Lung (tissue), 11 donors: ENCODE measurements at regions not wholly inside any gene's neighbourhood (a gene's known extent, or its start where the extent isn't known, plus 50 kb on each side); places are given as distances from the start of the nearest gene placed in this dataset.

ENCODE experiments used
- ATAC-seq: fragments of 200-7000 bp; cut with Tn5 transposase; one replicate; pipeline ENCODE4 v1.9.1; 2020; ENCODE audit warnings: moderate number of reproducible peaks; ENCODE audit not compliant: insufficient read depth, low FRiP score
- DNase-seq, 3 donors: peaks; one replicate each; pipeline ENCODE4 v3.0.0-alpha.2; 2013 to 2017
- H3K27ac ChIP-seq, 2 donors: one replicate each; pipeline ENCODE4 v1.5.1; 2013; ENCODE audit warnings: mild to moderate bottlenecking in 2 of 2, moderate library complexity in 2 of 2, control low read depth in 1 of 2, inconsistent platforms in 1 of 2, low read depth in 1 of 2, low read length in 1 of 2
- H3K27me3 ChIP-seq, 3 donors: one replicate each; pipeline ENCODE4 v1.5.1; 2013; ENCODE audit warnings: low read length in 2 of 3; ENCODE audit not compliant: control insufficient read depth in 3 of 3, insufficient read depth in 3 of 3
- H3K36me3 ChIP-seq, 4 donors: one replicate each; pipeline ENCODE4 v1.5.1; 2013; ENCODE audit warnings: low read length in 4 of 4, mild to moderate bottlenecking in 1 of 4, moderate library complexity in 1 of 4; ENCODE audit not compliant: control insufficient read depth in 4 of 4, insufficient read depth in 4 of 4
- H3K4me1 ChIP-seq, 5 donors: one replicate each; pipeline ENCODE4 v1.5.1; 2013; ENCODE audit warnings: low read length in 5 of 5, mild to moderate bottlenecking in 2 of 5, moderate library complexity in 1 of 5; ENCODE audit not compliant: control insufficient read depth in 5 of 5, insufficient read depth in 5 of 5
- H3K4me3 ChIP-seq: one replicate; pipeline ENCODE4 v1.5.1; 2013; ENCODE audit warnings: mild to moderate bottlenecking, control low read depth, moderate library complexity
- H3K9ac ChIP-seq, 2 donors: one replicate each; pipeline ENCODE4 v1.5.1; 2013; ENCODE audit warnings: low read length in 2 of 2, control low read depth in 1 of 2; ENCODE audit not compliant: insufficient read depth in 1 of 2
- H3K9me3 ChIP-seq, 4 donors: one replicate each; pipeline ENCODE4 v1.5.1; 2013; ENCODE audit warnings: low read length in 3 of 4, mild to moderate bottlenecking in 1 of 4, moderate library complexity in 1 of 4; ENCODE audit not compliant: control insufficient read depth in 4 of 4, insufficient read depth in 3 of 4
- WGBS, 2 donors: extraction: QIAGEN DNeasy Blood & Tissue Kit; methylation state at CpG; one replicate each; pipeline ENCODE4 v1.1.7; 2013; 5-methylcytosine and 5-hydroxymethylcytosine counted together
- TF ChIP-seq, protein P1 (sequence below): IDR thresholded peaks from 2 replicates; pipeline ENCODE4 v1.5.1; 2012; ENCODE audit warnings: mild to moderate bottlenecking; ENCODE audit errors: control extremely low read depth, extremely low read depth
- donor health status: control.
- donor health status: control.
- donor health status: Bipolar disorder and iron deficiency.
- donor health status: healthy.
- donor health status: DM: yes; HTN: yes; CAD: no.

DNA sequence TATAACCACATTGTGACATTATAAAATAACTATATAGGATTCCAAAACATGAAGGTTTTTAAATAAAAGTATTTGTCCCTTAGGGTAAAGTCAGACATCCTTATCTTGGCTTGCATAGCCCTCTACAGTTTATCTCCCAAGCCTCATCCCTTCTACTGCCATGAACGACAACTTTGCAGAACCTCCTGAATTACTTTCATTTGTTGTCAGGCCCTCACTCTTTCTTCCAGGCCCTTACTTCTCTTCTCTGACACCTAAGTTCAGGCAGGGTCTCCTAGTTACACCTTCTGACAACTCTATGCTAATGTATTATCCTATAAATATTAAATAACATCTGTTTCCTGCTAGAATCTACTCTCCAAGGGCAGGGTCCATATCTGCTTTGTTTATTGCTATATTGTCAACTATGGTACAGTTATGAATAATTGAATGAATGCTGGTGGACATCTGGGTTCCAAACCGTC lies 115.7 kb upstream of the MDM1 start:
- no peak for ATAC-seq
- TF ChIP-seq, protein P1, sequence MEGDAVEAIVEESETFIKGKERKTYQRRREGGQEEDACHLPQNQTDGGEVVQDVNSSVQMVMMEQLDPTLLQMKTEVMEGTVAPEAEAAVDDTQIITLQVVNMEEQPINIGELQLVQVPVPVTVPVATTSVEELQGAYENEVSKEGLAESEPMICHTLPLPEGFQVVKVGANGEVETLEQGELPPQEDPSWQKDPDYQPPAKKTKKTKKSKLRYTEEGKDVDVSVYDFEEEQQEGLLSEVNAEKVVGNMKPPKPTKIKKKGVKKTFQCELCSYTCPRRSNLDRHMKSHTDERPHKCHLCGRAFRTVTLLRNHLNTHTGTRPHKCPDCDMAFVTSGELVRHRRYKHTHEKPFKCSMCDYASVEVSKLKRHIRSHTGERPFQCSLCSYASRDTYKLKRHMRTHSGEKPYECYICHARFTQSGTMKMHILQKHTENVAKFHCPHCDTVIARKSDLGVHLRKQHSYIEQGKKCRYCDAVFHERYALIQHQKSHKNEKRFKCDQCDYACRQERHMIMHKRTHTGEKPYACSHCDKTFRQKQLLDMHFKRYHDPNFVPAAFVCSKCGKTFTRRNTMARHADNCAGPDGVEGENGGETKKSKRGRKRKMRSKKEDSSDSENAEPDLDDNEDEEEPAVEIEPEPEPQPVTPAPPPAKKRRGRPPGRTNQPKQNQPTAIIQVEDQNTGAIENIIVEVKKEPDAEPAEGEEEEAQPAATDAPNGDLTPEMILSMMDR = no peak
- peaks cover 0 to 3% (median 0%) of the 10 kb centered on the region in 4 donors for H3K9me3 ChIP-seq

DNA sequence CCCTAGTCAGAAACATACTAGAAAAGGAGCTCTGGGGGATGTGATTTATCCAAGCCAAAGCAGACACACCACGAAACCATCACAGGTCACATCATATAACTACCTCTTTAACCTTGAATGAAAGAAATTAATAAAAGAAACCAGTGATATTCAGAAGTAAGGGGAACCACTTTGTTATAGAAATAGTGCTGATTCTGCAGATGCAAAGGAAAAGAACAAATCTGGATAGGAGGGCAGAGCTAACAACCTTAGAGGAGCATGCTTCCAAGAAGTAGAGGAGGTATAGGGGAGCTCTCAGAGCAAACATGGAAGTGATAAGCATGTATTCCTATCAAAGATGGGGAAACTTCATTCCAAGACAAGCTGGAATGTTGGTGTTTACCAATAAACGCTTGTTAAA lies 117.0 kb upstream of the MDM1 start:
- peaks cover 0 to 27% (median 4%) of the 10 kb centered on the region in 5 donors for H3K4me1 ChIP-seq
- WGBS, 2 donors = 96 to 97% methylated on average over 2 of the region's 2 CpGs

More for the DNA sequence above, 115.7 kb upstream of the MDM1 start:
- WGBS, 2 donors = 46 to 53% methylated on average over 2 of the region's 2 CpGs
- H3K4me1 ChIP-seq = peaks cover 0 to 27% (median 4%) of the 10 kb centered on the region in 5 donors
- DNase-seq = no peak
- no peak overlapping the region for H3K9ac ChIP-seq
- no peaks in the 10 kb centered on the region for H3K36me3 ChIP-seq
- no peak overlapping the region for H3K27ac ChIP-seq
- H3K27me3 ChIP-seq = no peaks in the 10 kb centered on the region
- H3K4me3 ChIP-seq = no peak overlapping the region

DNA sequence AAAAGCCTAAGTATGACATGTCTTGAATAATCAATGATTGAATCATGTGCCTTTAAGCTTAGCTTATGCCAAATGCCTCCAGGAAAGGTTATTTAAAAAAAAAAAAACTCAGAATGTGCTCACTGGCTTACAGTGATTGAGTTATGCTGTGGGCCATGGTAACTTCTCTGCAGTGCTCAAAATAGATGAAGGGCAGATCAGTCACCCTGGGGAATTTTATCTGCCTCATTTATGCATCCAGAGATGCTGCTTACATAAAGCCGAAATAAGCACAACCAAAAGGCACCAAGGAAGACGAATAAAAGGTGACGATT lies 118.7 kb upstream of the MDM1 start:
- H3K4me3 ChIP-seq = no peak overlapping the region
- TF ChIP-seq, protein P1 = no peak
- 41 to 57% methylated on average over 3 of the region's 3 CpGs for WGBS, 2 donors
- no peak overlapping the region for H3K27ac ChIP-seq
- no peak for DNase-seq
- H3K9ac ChIP-seq = no peak overlapping the region
- H3K9me3 ChIP-seq = no peaks in the 10 kb centered on the region
- no peaks in the 10 kb centered on the region for H3K36me3 ChIP-seq
- H3K4me1 ChIP-seq = peaks cover 0 to 30% (median 4%) of the 10 kb centered on the region in 5 donors
- no peaks in the 10 kb centered on the region for H3K27me3 ChIP-seq
- ATAC-seq = no peak

More for the DNA sequence above, 117.0 kb upstream of the MDM1 start:
- no peak for ATAC-seq
- Histone ChIP-seq H3K9ac (no peak overlapping the region), H3K27ac (no peak overlapping the region), H3K27me3 (no peaks in the 10 kb centered on the region), H3K4me3 (no peak overlapping the region), H3K36me3 (no peaks in the 10 kb centered on the region), H3K9me3 (no peaks in the 10 kb centered on the region)
- TF ChIP-seq, protein P1 = no peak
- no peak for DNase-seq
